ENCODE measurements at regions not wholly inside any gene's neighbourhood (a gene's known extent, or its start where the extent isn't known, plus 50 kb on each side); places are given as distances from the start of the nearest gene placed in this dataset.
"Not testable (repeated sequence)": the region's sequence is repeated elsewhere in the genome, so short reads cannot be mapped to it uniquely, and the experiment has no call there.

- no peak for FAIRE-seq
- DNase-seq (ENCODE audit: insufficient read length, low spot score): no peak
These were observed 223.3 kb upstream of the STXBP5 start for GRCh38 chr6:146980900-146981329.

DNA sequence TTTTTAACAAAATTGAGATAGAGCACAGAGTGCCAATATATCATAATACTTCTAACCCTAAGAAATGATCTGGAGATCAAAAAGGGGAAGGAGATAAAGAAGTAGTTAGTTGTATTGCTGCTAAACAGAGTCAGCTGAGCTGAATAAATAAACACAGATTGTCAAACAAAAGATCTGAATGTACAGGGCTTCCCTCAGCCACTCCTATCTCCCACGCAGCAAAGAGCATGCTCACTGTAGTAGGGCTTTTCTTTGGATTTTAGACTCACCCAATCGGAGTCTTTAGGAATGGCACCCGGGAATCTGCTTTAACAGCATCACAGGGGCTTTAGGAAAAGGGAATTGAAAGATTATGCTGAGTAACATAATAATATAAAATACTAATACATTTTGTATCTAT is 222.2 kb upstream of the STXBP5 start:
- no peak for FAIRE-seq
- DNase-seq (ENCODE audit: insufficient read length, low spot score): no peak

DNA sequence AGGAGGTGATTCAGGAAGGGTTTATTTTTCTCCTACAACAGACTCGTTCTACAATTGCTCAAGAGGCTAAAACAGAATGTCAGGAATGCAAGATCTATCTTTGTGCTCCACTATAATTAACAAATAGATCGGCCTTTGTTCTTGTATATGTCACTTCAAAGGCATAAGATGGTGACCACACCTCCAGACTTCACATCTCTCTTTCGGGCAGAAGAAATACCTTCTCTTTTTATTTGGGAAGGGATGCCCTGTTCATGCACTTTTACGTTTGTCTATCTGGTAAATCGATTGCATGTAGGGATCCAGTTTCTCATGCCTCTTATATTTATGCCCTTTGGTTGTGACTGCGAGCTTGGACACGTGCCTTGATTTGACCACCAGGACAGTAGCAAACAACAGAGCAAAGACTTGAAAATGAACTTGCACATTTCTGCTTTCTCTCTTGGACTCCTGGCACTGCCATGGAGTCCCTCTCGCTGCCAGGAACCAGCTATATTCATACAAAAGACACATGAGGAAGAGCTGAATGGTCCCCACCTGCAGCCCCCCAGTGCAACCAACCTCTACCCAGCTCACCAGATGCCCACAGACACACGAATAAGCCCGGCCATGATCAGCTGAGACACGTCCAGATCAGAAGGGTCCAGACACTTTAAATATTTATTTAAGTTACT is 219.8 kb upstream of the STXBP5 start:
- DNase-seq (ENCODE audit: insufficient read length, low spot score) (no peak), FAIRE-seq (no peak)

- no peak for FAIRE-seq
- no peak for DNase-seq (ENCODE audit: insufficient read length, low spot score)
These were observed 219.1 kb upstream of the STXBP5 start for GRCh38 chr6:146985111-146985510.

GRCh38 chr6:146985966-146986365 is 218.3 kb upstream of the STXBP5 start:
- DNase-seq (ENCODE audit: insufficient read length, low spot score) (no peak), FAIRE-seq (no peak)

DNA sequence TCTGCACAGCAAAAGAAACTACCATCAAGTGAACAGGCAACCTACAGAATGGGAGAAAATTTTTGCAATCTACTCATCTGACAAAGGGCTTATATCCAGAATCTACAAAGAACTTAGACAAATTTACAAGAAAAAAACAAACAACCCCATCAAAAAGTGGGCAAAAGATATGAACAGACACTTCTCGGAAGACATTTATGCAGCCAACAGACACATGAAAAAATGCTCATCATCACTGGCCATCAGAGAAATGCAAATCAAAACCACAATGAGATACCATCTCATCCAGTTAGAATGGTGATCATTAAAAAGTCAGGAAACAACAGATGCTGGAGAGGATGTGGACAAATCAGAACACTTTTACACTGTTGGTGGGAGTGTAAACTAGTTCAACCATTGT is 216.3 kb upstream of the STXBP5 start:
- not testable (repeated sequence) for DNase-seq (ENCODE audit: insufficient read length, low spot score); FAIRE-seq

GRCh38 chr6:146989860-146990259 is 214.4 kb upstream of the STXBP5 start:
- FAIRE-seq (no peak), DNase-seq (ENCODE audit: insufficient read length, low spot score) (no peak)

- DNase-seq (ENCODE audit: insufficient read length, low spot score) (peak; percentile 45), FAIRE-seq (peak; percentile 36)
These were observed 213.9 kb upstream of the STXBP5 start for GRCh38 chr6:146990284-146990683.

- no peak for FAIRE-seq
- DNase-seq (ENCODE audit: insufficient read length, low spot score): peak; percentile 46
These were observed 213.1 kb upstream of the STXBP5 start for GRCh38 chr6:146990821-146991798.

DNA sequence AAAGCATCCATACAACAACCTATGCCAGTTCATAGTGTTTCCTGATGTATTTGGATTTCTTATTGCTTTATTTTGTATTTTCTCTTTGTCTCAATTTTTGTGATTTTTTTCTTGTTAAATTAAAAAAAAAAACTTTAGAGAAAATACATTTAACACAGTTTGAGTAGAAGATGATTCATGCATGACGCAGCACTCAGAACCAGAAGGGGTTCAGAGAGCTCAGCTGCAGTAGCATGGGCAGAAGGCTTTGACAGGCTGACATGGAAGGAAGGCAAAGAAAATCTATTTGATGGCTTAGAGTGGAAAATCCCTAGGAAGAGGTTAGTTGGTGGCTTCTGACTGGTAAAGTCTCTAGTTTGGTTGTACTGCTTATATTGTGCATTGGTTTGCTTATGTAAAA is 207.2 kb upstream of the STXBP5 start:
- no peak for DNase-seq (ENCODE audit: insufficient read length, low spot score)
- FAIRE-seq: no peak

DNA sequence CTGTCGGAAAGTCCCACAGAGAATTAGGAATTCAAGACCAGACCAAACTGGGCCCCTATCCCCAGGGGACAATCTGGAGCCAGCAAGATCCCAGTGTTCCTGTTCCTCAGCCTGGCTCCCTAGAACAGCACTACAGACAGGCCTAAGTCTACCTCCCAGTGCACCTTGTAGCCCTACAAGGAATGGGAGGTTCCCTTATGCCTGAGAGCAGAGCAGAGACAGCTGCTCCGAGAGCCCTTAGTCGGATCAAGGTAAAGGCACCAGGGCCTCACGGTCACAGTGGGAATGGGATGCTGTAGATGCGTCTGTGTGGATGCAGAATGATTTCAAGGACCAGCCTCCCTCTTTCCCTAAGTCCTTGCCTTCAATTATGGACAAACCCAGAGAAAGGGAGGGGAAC is 204.5 kb upstream of the STXBP5 start:
- FAIRE-seq (no peak), DNase-seq (ENCODE audit: insufficient read length, low spot score) (no peak)

GRCh38 chr6:147000545-147001488 is 203.4 kb upstream of the STXBP5 start:
- DNase-seq (ENCODE audit: insufficient read length, low spot score): no peak

DNA sequence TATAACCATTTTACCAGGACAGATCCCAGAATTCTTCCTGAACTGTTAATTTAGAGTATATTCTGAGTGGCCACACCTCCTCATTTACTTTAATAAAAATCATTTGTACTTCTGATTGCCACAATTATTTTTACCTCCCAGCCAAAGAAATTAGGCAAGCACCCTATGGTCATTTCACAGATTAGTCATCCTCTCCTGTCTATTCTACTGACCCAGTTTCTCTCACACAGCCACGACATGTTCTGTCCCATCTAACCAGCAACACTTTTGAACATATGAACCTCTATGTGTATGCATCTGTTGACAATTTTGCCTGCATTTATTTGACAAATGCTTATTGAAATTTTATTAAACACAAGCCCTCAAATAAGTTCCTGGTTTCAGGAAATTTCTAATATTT is 202.6 kb upstream of the STXBP5 start:
- FAIRE-seq (no peak), DNase-seq (ENCODE audit: insufficient read length, low spot score) (no peak)

More at GRCh38 chr6:147000545-147001488, 203.4 kb upstream of the STXBP5 start:
- FAIRE-seq: no peak

DNA sequence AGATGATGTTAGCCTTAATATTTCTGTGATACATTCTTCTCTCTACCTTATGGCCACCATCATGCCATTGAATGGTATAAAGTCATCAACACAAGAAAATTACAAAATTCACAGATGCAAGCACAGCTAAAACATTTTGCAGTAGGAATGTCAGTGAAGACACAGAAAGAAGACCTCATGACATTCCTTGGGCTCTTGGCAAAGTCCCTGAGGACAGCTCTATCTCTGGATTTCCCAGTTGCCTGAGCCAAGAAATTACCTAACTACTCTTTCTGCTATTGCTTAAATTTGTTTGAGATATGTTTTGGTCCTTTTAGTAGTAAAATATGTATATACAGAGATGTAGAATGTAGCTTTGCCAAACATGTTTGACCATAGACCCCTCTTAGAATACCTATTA is 201.0 kb upstream of the STXBP5 start:
- DNase-seq (ENCODE audit: insufficient read length, low spot score) (no peak), FAIRE-seq (no peak)

GRCh38 chr6:147005499-147005898 is 198.7 kb upstream of the STXBP5 start:
- no peak for FAIRE-seq

GRCh38 chr6:147007441-147007840 is 196.8 kb upstream of the STXBP5 start:
- FAIRE-seq (no peak), DNase-seq (ENCODE audit: insufficient read length, low spot score) (no peak)

More at GRCh38 chr6:147005499-147005898, 198.7 kb upstream of the STXBP5 start:
- no peak for DNase-seq (ENCODE audit: insufficient read length, low spot score)

DNA sequence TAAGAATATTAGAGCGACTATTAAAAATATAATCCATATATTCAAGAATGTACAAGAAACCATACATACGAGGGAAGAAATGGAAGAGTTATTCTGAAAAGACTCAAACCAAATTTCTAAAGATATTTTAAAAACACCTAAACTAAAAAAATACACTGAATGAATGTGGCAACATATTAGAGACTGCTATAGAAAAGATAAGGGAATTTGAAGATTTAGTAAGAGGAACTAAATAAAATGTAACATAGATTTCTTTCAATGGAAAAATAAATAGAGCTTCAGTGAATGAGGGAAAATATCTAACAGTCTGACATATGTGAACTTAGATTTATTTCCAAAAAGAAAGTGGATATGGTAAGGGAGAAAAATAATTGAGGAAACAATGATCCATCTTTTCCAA is 194.9 kb upstream of the STXBP5 start:
- DNase-seq (ENCODE audit: insufficient read length, low spot score): no peak
- no peak for FAIRE-seq

DNA sequence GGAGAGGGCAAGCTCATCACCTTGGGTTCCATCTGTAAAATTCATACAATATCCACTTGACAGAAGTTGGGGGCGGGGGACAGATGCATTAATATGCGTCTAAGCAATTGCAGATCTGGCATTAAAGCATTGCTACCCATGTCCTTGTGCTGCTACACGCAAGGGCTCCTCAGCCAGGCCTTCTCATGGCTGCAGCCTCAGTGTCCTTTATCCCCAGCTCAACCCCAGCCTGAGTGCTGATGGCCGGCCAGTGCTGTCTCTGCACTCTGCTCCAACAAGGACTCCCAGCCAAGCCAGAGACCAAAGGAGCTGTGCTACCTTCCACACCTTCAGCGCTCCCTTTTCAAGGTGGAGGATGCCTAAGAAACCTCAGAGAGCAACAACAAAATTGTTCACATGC is 188.5 kb upstream of the STXBP5 start:
- DNase-seq (ENCODE audit: insufficient read length, low spot score): no peak
- FAIRE-seq: no peak

DNA sequence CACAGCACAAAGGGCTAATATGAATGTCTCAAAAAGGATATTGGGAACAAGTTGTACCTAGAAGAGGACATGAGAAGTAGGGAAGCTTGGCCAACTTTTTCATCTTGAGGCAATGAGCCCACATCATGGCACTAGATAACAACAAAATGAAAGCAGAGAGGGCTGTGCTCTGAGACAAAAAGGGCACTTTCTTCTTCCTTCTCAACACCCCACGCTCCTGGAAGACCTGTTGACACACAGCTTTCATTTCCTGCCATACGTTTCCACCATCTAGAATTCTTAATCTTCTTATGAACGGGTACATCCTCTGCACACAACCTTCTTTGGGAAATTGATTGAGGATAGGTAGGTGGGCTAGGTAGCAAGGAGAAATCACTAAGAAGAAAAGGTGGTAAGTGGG is 187.8 kb upstream of the STXBP5 start:
- FAIRE-seq: no peak
- no peak for DNase-seq (ENCODE audit: insufficient read length, low spot score)

GRCh38 chr6:147017153-147017552 is 187.1 kb upstream of the STXBP5 start:
- no peak for DNase-seq (ENCODE audit: insufficient read length, low spot score)
- no peak for FAIRE-seq

- DNase-seq (ENCODE audit: insufficient read length, low spot score): no peak
- no peak for FAIRE-seq
These were observed 185.2 kb upstream of the STXBP5 start for GRCh38 chr6:147019001-147019400.

Measured in HTR-8/SVneo (cell line).